Nucleus accumbens (tissue), 56 donors: ENCODE measurements at regions not wholly inside any gene's neighbourhood (a gene's known extent, or its start where the extent isn't known, plus 50 kb on each side); places are given as distances from the start of the nearest gene placed in this dataset.
"Not testable (repeated sequence)": the region's sequence is repeated elsewhere in the genome, so short reads cannot be mapped to it uniquely, and the experiment has no call there.

Source experiments
- DNase-seq, 56 donors: peaks; one replicate each; lab custom pipeline; 2025; lab: John Stamatoyannopoulos, UW

DNA sequence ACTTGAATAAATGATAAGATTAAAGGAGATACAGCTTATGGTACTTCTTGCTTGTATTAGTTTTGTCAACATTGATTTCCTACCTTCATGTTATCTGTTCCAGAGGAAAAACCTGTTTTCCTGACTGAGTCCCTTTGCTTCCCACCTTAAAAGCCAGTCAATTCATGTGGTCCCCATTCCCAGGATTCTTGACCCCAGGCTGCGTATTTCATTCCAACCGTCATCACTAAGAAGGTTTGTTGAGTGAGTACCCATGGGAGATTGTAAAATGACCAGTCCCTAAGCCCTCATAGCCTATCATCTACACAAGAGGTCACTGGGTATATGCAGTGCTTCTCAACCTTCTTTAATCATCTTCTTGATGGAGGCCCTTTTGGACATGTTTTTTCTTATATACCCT lies 52.2 kb downstream of the BEX3 start:
- DNase-seq = no peak

DNA sequence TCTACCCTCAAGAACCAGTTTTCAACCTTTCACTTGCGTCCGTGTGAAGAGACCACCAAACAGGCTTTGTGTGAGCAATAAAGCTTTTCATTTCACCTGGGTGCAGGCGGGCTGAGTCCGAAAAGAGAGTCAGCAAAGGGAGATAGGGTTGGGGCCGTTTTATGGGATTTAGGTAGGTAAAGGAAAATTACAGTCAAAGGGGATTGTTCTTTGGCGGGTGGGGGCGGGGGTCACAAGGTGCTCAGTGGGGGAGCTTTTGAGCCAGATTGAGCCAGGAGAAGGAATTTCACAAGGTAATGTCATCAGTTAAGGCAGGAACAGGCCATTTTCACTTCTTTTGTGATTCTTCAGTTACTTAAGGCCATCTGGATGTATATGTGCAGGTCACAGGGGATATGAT lies 52.7 kb downstream of the BEX3 start:
- DNase-seq = not testable (repeated sequence)

DNA sequence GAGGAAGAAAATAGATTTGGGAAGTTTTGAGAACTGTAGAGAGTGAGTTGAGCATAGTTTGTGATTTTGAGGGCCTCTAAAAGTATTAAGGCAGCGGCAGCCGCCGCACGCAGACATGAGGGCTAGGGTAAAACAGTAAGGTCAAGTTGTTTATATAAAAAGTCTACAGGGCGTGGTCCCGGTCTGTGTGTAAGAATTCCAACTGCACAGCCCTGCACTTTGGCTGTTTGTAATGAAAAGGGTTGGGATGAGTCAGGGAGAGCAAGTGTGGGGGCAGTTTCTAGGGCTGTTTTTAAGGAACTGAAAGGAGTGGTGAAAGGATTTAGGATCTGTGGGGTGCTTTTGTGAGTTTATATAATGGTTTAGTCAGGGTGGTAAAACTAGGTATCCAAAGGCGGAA lies 55.0 kb downstream of the BEX3 start:
- DNase-seq = no peak

DNA sequence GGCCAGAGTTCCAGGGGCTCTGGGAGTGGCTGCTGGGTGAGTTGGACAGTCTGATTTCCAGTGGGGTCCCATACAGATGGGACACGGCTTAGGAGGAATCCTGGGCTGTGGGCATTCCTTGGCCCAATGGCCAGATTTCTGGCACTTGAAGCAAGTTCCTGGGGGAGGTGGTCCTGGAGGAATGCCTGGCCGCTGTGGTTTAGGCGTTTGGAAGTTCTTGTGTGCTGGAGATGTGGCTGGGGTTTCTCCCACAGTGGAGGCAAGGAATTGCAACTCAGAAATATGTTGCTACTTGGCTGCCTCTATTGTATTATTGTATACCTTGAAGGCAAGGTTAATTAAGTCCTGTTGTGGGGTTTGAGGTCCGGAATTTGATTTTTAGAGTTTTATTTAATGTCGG lies 56.5 kb downstream of the BEX3 start:
- not testable (repeated sequence) for DNase-seq

DNA sequence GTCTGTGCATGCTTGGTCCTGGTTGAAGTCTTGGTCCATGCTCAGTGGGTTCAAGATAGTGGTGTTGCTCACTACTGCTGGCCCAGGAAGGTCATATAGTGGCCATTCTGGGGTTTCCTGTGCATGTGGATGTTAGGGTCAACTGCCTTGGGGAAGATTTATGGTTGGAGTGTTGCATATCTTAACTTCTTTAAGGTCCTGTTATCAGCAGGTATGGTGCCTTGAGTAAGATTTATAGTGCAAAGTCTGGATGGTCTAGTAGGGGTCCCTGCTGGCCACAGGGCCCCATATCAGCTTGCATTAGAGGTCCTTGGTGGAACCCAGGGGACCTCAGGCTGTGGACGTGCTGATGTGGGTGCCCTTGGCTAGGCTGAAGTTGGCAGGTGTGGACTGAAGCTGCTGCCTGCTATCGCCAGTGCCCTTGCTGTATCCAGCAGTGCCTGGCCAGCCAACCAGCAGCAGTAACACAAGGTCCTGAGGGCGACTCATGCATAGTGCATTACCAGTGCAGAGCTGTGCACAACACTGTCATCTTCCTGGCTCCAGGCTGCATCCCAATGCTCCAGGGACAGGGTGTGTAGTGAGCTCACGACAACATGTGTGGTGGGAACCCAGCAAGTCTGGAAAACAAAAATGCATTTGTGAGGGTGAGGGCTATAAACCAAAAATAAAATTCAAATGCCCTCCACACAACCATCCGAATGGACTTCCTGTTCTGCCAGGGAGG lies 61.0 kb downstream of the BEX3 start:
- no peak for DNase-seq

DNA sequence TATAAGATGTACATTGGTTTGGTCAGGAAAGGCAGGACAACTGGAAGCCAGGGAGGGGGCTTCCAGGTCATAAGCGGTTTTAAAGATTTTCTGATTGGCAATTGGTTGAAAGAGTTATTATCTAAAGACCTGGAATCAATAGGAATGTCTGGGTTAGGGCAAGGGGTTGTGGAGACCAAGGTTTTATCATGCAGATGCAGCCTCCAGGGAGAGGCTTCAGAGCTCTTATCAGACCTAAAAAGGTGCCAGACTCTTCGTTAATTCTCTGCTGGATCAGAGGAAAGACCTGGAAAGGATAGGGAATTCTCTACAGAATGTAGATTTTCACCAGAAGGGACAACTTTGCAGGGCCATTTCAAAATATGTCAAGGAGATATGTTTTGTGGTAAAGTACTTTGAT lies 62.8 kb downstream of the BEX3 start:
- DNase-seq = no peak

DNA sequence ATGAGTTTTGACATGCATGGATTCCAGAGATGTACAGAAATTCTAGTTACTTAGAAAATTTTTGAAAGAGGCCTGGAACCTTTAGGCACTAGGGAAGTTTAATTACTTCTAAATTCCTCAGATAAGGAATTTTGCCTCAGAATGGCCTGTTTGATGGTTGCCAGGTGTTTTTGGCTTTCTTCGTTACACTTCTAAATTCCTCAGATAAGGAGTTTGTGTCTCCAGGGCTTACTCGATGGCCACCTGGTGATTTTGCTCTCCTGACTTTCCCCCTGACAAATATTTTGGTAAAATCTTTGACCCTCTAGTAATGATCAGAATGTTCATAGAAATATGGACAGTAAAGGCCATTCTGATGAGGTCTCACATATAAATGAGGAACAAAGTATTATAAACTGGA lies 64.3 kb downstream of the BEX3 start:
- no peak for DNase-seq

DNA sequence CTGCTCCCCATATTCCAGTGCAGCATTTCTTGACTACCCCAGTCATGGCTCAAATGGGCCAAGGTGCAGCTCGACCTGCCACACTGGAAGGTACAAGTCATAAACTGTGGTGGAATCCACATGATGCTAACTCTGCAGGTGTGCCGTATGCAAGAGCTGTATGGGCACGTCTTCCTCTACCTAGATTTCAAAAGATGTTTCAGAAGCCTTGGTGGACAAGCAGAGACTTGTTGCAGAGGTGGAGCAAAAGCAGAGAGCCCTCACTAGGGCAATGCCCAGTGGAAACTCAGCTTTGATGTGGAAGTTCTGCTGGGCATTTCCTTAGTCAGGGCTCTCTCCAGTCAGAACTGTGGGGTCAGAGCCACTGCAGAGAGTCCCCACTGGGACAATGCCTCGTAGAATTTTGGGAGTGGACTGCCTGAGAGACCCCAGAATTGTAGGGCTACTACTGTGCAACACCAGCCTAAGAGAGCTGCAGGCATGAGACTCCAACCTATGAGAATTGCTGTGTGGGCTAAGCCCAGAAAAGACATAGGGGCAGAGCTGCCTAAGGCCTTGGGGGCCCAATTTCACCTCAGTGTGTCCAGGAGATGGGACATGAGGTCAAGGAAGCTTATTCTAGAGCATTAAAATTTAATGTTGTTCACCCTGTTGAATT lies 65.7 kb downstream of the BEX3 start:
- DNase-seq = no peak

DNA sequence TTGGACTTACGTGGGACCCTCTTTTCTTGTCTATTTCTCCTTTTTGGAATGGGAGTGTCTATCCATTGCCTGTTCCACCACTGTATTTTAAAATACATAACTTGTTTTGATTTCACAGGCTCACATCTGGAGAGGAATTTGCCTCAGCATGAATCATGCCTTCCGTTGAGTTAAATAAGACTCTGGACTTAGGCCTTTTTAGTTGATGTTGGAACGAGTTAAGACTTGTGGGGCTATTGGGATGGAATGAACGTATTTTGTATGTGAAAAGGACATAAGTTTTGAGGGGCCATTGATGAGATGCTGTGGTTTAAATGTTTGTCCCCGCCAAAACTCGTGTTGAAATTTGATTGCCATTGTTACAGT lies 66.2 kb downstream of the BEX3 start:
- DNase-seq = no peak

DNA sequence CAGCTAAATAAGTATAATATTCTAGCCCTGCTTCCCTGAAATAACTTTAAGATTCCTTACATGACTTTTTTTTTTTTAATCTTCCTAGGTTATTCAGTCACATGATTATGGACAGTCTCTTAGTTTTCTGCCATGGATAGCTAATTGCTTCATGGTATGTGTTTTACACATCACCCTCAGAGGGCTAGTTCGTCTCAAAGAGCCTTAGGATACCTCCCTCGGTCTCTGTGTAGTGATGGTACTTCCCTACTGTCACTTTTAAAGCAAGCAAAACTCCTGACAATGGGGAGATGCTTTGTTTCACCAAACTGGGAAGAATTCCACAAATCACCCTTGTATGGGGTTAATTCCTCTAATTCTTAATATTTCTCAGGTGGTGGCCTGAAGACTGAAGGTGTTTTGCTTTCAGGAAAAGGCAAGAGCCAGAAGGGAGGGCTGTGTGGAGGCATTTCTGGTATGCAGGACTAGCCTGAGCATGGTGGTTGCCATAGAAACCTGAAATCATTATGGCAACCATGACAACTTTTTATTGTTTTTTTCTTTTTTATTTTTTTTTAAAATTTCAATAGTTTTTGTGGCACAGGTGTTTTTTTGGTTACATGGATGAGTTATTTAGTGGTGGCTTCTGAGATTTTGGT lies 70.4 kb downstream of the BEX3 start:
- peak in 1 of 56 donors; percentile 0 for DNase-seq
